ENCODE measurements at regions not wholly inside any gene's neighbourhood (a gene's known extent, or its start where the extent isn't known, plus 50 kb on each side); places are given as distances from the start of the nearest gene placed in this dataset.
"Not testable (repeated sequence)": the region's sequence is repeated elsewhere in the genome, so short reads cannot be mapped to it uniquely, and the experiment has no call there.

DNA sequence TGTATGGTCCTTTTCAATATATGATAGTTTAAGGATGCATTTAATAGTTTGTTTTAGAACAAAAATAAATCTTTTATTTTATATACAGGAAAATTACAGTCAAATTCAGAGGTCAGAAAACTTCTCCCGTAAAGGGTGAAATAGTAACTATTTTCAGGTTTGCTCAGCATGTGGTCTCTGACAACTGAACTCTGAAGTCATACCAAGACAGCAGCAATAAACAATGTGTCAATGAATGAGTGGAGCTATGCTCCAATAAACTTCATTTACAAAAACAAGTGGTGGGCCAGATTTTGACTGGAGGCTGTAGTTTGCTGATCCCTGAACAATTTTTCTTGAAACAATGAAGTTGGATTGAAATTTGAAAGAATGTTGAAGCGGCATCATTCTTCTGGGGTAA lies 123.6 kb downstream of the ZNF248 start:
- in situ Hi-C loops (cut with HindIII; ENCODE audit: low pct_unique_long_range_greater_than_20kb, low sequenced_read_pairs) = no loop called here
- no peak for DNase-seq (ENCODE audit: low read depth, low spot score)

- in situ Hi-C loops (cut with HindIII; ENCODE audit: low pct_unique_long_range_greater_than_20kb, low sequenced_read_pairs) = no loop called here
- DNase-seq (ENCODE audit: low read depth, low spot score) = no peak
These were observed 124.7 kb downstream of the ZNF248 start for GRCh38 chr10:37732685-37733084.

DNA sequence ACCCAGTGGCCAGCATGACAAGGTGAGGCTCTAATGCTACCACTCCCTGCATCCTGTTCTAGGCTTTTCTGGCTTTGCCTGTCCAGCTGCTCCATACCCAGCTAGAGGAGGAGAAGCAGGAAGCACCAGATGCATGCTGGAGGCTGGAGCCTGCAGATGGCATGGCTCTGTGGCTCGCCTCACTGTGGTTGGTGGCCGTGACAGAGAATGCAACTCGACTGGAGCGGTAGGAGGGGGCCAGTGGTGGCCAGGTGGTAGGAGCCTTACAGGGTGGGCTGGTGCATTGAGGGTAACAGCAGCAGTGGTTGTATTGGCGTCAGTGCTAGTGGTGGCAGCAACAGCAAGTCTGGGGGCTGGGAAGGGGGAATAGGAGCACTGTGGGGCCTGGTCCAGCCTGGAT lies 128.6 kb downstream of the ZNF248 start:
- in situ Hi-C loops (cut with HindIII; ENCODE audit: low pct_unique_long_range_greater_than_20kb, low sequenced_read_pairs) = no loop called here
- DNase-seq (ENCODE audit: low read depth, low spot score) = no peak

- no peak for DNase-seq (ENCODE audit: low read depth, low spot score)
- in situ Hi-C loops (cut with HindIII; ENCODE audit: low pct_unique_long_range_greater_than_20kb, low sequenced_read_pairs) = no loop called here
These were observed 129.7 kb downstream of the ZNF248 start for GRCh38 chr10:37727491-37728352.

DNA sequence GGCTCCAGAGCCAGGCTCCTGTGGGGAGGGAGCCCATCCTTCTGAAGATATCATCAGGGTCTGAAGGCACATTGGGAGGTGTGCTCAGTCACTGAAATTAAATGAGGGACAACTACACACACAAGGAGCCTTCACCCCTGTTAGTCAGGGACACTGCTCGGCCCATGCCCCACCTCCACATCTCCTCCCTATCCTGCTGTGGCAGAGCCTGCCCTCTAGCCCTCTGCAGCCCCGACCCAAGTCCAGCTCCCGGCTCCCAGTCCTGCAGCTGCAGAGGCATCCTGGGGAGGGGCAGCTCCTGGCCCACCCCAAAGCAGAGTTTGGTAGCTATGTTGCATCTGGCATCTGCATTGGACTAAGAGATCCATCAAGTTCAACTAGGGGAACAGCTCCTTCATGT lies 136.3 kb downstream of the ZNF248 start:
- no peak for DNase-seq (ENCODE audit: low read depth, low spot score)
- in situ Hi-C loops (cut with HindIII; ENCODE audit: low pct_unique_long_range_greater_than_20kb, low sequenced_read_pairs) = no loop called here

- in situ Hi-C loops (cut with HindIII; ENCODE audit: low pct_unique_long_range_greater_than_20kb, low sequenced_read_pairs); DNase-seq (ENCODE audit: low read depth, low spot score): not testable (repeated sequence)
These were observed 139.3 kb downstream of the ZNF248 start for GRCh38 chr10:37718060-37718459.

- in situ Hi-C loops (cut with HindIII; ENCODE audit: low pct_unique_long_range_greater_than_20kb, low sequenced_read_pairs) = no loop called here
- no peak for DNase-seq (ENCODE audit: low read depth, low spot score)
These were observed 143.8 kb downstream of the ZNF248 start for GRCh38 chr10:37713642-37714041.

DNA sequence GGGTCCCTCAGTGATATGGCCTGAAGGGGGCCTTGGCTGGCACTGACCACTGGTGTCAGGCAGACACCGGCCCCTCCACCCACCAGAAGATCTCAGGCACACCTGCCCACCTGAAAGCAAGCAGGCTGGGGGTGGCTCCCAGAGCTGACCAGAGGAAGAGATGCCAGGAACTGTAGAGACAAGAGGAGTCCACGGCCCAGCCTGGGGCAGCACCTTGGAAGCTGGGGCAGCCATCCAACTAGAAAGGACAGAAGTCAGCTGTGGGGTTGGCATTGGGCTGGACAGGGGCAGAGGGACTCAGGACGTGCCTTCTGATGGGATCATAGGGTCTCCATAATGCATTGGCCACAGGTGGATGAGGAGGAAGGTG lies 144.3 kb downstream of the ZNF248 start:
- no peak for DNase-seq (ENCODE audit: low read depth, low spot score)
- in situ Hi-C loops (cut with HindIII; ENCODE audit: low pct_unique_long_range_greater_than_20kb, low sequenced_read_pairs) = no loop called here

DNA sequence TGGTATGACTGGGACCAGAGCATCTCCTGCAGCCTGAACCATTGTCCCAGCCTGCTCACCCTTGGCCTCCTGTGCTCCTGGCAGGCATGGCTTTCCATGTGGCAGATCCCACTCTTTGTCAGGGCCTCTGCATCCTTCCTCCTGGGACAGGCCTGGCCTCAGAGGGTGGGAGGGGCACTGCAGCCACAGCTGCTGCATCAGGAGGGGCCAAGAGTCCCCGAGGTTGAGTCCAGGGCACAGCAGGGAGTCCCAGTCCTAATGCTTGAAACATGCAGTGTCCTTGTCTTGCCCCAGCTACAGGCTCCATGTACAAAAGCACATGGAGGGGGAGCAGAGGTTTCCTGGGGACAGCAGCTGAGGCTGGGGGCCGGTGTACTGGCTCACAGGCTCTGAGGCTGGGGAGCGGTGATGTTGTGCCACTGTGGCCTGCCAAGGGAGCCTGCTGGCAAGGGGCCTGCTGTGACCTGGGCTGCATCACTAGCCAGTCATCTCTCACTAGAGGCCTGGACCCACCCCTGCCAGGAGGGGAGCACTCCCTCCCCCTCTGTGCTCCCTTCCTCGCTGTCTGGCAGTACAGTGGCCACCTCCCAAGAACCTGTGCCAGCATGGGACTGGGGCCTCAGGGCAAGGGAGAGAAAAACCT lies 144.8 kb downstream of the ZNF248 start:
- no peak for DNase-seq (ENCODE audit: low read depth, low spot score)
- in situ Hi-C loops (cut with HindIII; ENCODE audit: low pct_unique_long_range_greater_than_20kb, low sequenced_read_pairs) = no loop called here

DNA sequence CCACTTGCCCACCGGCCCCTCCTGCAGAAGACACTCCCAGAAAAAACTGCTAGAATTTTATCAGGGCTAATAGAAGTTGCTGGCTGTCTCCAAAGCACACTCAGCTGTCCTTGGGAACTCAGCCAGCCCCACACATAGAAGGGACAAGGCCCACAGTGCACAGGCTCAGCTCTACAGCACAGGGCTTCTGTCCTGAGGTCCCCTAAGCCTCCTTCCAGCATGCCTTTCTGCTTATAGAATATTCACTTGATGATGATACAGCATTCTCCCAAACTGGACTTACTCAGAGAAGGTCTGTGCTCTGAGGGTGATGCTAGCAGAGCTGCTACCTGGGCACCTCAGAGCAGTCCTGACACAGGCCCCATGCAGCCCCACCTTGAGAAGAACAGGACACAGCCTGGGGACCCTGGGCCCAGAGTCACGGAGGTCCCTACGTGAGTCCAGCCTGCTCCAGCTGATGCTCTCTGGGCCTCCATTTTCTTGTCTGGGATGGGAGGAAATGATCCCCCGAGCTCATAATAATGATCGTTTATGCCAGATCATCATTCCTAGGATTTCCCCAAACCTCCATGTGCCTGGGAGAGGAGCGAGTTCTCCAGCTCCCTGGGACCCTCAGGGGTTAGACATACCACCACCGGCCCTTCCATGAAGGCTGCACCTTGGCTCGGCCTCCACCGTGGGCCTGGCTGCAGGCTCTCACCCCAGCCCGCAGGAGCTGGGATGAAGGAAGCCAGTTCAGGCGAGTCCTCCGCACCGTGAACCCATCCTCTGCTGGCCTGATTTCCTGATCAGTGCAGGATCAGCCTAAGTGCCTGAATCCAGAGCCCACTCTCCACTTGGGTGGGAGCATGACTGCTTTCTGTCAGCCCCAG lies 145.6 kb downstream of the ZNF248 start:
- no peak for DNase-seq (ENCODE audit: low read depth, low spot score)
- in situ Hi-C loops (cut with HindIII; ENCODE audit: low pct_unique_long_range_greater_than_20kb, low sequenced_read_pairs) = no loop called here

DNA sequence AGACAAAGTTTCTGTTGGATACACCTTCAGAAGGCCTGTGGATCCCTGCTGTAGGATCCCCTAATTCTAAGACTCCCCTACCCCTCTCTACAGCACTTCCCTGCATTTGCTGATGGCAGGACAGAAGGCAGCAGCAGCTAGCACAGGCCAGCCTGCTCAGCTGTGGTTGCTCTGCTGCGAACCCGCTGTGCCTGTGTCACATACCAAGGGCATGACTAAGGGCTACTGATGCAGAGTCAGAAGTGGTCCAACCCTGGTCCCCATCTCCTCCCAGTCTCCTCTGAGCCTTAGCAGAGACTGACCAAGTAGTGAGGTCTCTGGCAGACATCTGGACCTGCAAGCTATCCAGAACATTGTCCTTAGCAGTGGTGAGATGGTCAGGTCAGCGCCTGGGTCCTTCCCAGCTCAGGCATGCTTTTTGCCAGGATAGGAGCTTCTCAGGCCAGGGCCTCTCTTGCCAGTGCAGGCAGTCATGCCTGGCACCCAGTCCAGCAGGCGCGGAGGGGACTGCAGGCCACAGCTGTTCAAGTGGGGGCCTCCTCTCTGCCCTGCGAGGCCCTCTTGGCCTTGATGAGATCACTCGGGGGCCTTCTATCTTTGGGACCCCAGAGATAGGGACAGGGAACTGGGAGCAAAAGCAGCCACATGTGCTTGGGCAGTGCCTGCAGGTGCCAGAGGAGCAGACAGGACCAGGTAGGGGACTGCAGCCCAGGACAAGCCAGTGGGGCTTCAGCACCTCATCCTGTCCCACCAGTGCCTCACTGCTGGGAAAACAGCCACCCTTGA lies 146.4 kb downstream of the ZNF248 start:
- in situ Hi-C loops (cut with HindIII; ENCODE audit: low pct_unique_long_range_greater_than_20kb, low sequenced_read_pairs) = no loop called here
- DNase-seq (ENCODE audit: low read depth, low spot score) = no peak

DNA sequence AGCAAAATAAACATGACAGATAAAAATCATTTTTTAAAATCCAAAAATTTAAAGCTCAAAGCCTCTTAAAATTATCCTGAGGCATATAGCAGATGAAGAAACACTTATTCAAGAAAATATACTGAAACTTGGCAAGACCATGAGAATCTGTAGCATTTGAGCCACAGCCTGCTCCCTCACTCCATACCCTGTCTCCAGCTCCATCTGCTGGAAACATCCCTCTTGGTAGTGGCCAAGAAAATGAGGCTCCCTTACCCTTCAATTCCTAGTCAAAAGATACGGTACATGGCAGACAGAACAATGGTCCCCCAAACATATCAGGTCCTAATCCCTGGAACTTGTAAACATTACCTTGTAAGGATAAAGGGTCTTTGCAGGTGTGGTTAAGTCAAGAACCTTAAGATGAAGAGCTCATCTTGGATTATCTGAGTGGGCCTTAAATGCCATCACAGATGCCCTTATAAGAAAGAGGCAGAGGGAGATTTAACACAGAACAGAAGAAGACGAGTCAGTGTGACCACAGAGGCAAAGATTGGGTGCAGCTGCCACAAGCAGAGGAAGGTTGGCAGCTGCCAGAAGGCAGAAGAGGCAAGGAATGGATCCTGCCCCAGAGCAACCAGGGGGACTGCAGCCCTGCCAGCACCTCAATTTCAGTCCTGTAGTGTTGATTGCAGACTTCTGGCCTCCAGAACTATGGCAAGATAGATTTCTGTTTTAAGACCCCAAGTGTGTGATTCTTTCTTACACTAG lies 149.4 kb downstream of the ZNF248 start:
- DNase-seq (ENCODE audit: low read depth, low spot score) = peak; percentile 1
- in situ Hi-C loops (cut with HindIII; ENCODE audit: low pct_unique_long_range_greater_than_20kb, low sequenced_read_pairs) = no loop called here

- in situ Hi-C loops (cut with HindIII; ENCODE audit: low pct_unique_long_range_greater_than_20kb, low sequenced_read_pairs) = no loop called here
- DNase-seq (ENCODE audit: low read depth, low spot score) = no peak
These were observed 152.8 kb downstream of the ZNF248 start for GRCh38 chr10:37704566-37704965.

DNA sequence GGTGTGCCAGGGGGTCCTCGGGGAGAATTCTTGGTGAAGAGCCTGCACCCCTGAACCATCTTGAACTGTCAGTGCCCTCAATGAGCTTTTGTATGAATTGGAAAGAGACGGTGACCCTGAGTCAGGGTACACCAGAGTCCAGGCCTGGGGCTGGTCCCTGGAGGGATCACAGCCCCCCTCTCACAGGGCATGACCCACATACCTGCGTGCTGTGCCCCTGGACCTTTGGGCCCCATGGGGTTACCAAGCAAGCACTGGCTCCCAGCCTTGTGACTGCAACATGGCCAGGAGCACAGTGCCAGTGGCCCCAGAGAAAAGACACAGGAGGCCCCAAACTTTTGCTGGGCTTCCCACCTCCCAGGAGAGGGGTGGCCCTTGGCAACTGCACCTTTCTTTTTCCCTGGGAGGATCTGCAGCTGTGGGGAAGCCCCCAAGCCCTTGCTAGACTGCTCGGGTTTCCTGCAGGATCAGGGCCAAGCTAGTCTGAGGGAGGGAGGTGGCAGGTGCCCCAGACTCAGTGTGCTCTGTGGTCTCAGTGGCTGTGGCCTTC lies 153.5 kb downstream of the ZNF248 start:
- in situ Hi-C loops (cut with HindIII; ENCODE audit: low pct_unique_long_range_greater_than_20kb, low sequenced_read_pairs) = no loop called here
- DNase-seq (ENCODE audit: low read depth, low spot score) = no peak

- in situ Hi-C loops (cut with HindIII; ENCODE audit: low pct_unique_long_range_greater_than_20kb, low sequenced_read_pairs) = no loop called here
- no peak for DNase-seq (ENCODE audit: low read depth, low spot score)
These were observed 154.3 kb downstream of the ZNF248 start for GRCh38 chr10:37703114-37703513.

DNA sequence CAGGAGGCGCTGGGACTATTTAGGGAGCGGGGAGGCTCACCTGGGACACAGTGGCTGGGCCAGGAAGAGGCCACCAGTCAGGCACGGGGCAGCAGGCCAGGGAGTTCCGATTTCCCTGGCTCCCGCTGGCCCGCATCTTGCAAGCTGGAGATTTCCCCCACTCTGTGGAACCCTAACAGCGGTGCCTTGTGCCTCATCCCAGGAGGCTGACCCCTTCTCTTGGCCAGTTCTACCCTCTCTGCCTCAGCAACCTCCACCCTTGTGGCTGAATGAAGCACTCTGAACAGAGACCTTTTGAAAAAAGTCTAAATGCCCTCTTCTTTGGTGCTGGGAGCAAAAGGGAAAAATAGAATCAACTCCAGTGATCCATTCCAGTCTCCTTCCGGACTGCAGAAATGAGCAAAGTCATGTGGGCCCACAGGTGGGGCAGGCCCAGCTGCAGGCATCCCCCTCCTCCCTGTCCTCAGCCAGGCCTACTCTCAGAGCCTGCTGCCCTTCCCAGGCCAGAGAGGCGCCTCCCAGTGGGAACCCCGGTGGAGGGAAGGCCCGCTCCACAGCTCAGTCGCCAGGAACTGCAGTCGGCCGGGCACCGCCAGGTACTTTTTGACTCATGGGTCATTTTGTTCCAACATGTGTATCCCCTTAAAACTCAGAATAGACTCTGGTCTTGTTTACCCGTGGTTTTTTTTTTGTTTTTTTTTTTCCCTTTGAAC lies 155.5 kb downstream of the ZNF248 start:
- in situ Hi-C loops (cut with HindIII; ENCODE audit: low pct_unique_long_range_greater_than_20kb, low sequenced_read_pairs) = no loop called here
- DNase-seq (ENCODE audit: low read depth, low spot score) = no peak

Measured in SK-MEL-5 (cell line).